Esophagus squamous epithelium (tissue), 4 donors: ENCODE measurements at regions not wholly inside any gene's neighbourhood (a gene's known extent, or its start where the extent isn't known, plus 50 kb on each side); places are given as distances from the start of the nearest gene placed in this dataset.
"Not testable (repeated sequence)": the region's sequence is repeated elsewhere in the genome, so short reads cannot be mapped to it uniquely, and the experiment has no call there.

Source experiments
- POLR2A ChIP-seq, 4 donors: fragments of 450-650 bp; IDR thresholded peaks; one replicate each; pipeline ENCODE4 v1.6.1; 2017; ENCODE audit warnings: antibody characterized with exemption in 4 of 4, mild to moderate bottlenecking in 4 of 4, moderate library complexity in 3 of 4
- TF ChIP-seq, protein P1 (sequence below), 6 experiments: fragments of 450-650 bp in 4 of 6; fragments of 200-600 bp in 2 of 6; sonication (generic) in 2 of 6; IDR thresholded peaks; one replicate each; pipeline ENCODE4 v1.5.1; 2016 to 2019; ENCODE audit warnings: antibody characterized with exemption in 6 of 6, mild to moderate bottlenecking in 4 of 6, moderate library complexity in 4 of 6

DNA sequence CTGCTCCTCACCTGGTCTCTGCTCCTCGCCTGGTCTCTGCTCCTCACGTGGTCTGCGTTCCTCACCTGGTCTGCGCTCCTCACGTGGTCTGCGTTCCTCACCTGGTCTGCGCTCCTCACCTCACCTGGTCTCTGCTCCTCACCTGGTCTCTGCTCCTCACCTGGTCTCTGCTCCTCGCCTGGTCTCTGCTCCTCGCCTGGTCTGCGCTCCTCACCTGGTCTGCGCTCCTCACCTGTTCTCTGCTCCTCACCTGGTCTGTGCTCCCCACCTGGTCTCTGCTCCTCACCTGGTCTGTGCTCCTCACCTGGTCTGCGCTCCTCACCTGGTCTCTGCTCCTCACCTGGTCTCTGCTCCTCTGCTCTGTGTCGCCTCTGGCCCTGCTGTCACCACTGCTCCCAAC, 73.5 kb upstream of the CTDP1 start:
- TF ChIP-seq, protein P1, sequence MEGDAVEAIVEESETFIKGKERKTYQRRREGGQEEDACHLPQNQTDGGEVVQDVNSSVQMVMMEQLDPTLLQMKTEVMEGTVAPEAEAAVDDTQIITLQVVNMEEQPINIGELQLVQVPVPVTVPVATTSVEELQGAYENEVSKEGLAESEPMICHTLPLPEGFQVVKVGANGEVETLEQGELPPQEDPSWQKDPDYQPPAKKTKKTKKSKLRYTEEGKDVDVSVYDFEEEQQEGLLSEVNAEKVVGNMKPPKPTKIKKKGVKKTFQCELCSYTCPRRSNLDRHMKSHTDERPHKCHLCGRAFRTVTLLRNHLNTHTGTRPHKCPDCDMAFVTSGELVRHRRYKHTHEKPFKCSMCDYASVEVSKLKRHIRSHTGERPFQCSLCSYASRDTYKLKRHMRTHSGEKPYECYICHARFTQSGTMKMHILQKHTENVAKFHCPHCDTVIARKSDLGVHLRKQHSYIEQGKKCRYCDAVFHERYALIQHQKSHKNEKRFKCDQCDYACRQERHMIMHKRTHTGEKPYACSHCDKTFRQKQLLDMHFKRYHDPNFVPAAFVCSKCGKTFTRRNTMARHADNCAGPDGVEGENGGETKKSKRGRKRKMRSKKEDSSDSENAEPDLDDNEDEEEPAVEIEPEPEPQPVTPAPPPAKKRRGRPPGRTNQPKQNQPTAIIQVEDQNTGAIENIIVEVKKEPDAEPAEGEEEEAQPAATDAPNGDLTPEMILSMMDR (IDR thresholded peaks at IDR 0.05): not testable (repeated sequence)
- TF ChIP-seq POLR2A (IDR thresholded peaks at IDR 0.05): not testable (repeated sequence)
